GM19328 (cell line): ENCODE measurements at regions not wholly inside any gene's neighbourhood (a gene's known extent, or its start where the extent isn't known, plus 50 kb on each side); places are given as distances from the start of the nearest gene placed in this dataset.
A peak's percentile ranks its signal among the peaks of the same experiment; 100 is the strongest.
"Not testable (repeated sequence)": the region's sequence is repeated elsewhere in the genome, so short reads cannot be mapped to it uniquely, and the experiment has no call there.

Experiments used
- ATAC-seq: cut with Tn5 transposase; IDR thresholded peaks from one replicate; pipeline ENCODE4 v1.9.1; 2021; ENCODE audit warnings: mild to moderate bottlenecking, moderate library complexity; ENCODE audit not compliant: unreplicated experiment

DNA sequence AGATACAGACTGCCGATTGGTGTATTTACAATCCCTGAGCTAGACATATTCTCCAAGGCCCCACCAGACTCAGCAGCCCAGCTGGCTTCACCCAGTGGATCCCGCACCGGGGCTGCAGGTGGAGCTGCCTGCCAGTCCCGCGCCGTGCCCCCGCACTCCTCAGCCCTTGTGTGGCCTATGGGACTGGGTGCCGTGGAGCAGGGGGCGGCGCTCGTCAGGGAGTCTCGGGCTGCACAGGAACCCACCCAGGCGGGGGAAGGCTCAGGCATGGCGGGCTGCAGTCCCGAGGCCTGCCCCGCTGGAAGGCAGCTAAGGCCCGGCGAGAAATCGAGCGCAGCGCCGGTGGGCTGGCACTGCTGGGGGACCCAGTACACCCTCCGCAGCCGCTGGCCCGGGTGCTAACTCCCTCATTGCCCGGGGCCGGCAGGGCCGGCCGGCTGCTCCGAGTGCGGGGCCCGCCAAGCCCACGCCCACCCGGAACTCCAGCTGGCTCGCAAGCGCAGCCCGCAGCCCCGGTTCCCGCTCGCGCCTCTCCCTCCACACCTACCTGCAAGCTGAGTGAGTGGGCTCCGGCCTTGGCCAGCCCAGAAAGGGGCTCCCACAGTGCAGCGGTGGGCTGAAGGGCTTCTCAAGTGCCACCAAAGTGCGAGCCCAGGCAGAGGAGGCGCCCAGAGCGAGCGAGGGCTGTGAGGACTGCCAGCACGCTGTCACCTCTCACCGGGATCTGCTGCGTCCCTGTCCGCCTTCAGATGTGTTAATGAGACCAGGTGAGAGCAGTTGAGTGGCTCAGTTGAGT, 137.8 kb upstream of the LCORL start:
- ATAC-seq = not testable (repeated sequence)

DNA sequence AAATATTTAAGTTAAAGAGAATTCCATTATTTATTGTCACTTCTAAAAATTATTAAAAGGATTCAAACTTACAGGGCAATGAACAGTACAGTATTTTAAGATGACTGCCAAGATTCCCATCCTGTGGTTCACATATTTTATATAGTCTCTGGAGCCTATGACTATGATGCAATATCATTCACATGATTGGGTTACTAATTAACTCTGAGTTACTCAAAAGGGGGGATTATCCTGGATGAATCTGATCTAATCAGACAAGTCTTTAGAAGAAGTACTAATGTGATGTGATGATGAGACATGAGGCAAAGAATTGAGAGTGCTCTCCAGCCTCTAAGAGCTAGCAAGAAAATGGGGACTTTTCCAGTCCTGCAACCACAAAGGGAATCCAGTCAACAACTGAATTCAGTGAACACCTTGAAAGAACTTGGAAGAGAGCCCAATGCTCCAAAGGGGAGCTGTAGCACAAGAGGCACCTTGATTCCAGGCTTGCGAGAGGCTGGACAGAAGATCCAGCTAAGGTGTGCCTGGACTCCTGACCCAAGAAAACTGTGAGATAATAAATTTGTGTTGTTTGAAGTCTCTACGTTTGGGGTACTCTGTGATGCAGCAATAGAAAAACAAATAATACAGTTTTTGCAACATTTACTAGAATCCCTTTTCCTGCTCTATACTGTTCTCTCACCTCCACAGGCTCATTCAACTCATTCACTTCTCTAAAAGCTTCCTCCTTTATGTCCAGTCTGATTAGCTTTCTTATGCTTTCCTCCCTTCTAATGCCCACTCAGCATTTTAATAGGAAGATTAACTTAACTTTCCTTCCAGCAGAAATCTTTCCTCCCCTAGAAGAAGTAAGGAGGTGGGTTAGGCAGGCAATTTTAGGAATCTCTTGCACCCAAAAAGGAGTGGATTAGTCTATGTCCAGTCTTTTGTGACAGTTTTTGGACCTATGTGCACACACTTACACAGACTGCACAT, 133.8 kb upstream of the LCORL start:
- no peak for ATAC-seq

DNA sequence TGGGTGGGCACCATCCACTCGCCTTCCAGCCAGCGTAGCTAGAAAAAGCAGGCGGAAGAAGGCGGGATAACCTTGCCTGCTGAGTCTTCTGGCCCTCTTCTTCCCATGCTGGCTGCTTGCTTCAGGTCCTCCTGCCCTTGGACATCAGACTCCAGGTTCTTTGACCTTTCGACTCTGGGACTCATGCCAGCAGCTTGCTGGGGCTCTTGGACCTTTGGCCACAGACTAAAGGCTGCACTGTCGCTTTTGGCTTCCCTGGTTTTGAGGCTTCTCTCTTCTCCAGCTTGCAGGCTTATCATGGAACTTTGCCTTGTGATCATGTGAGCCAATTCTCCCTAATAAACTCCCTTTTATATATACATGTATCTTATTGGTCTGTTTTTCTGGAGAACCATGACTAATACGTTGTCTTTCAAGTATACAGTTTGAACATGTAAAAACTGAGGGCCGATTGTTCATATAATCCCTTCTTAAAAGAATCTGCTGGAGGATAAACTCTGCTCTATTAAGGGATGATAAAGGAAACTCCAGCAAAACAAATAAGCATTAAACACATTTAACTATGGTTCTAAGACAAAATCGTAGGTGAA, 116.6 kb upstream of the LCORL start:
- no peak for ATAC-seq

DNA sequence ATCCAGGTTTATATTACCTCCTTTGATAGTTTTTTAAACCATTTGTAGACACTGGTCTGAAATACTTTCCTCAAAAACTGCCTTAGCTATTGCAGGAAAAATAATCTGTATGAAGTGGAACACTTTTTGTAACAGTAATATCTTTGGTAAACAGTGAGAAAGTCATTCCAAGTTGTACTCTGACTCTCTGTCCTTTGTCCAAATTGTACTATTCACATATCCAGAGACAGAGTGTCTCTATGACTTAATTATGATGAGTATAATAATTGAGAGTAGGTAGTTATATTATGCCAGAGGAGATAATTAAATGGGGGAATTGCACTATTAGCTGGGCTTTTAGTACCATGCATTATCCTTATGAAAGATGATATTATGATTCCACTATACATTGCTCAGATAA, 112.6 kb upstream of the LCORL start:
- ATAC-seq = no peak

DNA sequence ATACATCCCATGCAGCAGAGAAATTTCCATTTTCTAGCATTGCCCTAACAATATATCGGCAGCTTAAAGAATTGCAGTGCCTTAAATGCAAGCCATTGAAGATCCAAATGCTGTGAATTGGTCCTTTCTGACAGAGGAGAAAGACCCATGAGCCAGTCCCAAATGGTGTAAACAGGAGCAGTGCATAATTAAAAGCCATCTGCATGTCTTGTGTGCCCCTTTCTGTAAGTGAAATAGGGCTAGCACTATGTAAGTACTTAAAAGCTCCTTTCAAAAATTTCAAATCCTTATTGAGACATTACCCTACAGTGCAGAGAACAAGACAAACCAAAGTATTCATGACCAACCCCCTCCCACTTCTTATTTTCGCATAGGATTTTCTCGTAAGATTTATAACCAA, 108.7 kb upstream of the LCORL start:
- ATAC-seq = no peak

DNA sequence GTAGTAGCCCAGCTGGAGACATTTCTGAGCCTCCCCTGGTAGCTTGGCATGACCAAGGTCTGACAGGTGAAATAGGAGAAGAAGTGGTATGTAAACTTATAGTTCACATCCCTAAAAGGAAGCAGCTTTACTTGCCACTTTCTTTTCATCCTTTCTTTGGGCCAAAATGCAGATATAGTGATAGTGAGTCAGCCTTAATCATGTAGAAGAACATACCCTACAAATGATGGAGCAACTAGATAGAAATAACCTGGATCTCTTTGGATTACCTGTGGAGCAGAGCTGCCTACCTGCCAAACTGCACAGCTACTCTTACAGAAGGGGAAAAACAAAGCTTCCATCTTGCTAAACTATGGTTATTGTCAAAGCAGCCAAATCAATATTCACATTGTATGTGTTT, 106.7 kb upstream of the LCORL start:
- ATAC-seq = no peak

DNA sequence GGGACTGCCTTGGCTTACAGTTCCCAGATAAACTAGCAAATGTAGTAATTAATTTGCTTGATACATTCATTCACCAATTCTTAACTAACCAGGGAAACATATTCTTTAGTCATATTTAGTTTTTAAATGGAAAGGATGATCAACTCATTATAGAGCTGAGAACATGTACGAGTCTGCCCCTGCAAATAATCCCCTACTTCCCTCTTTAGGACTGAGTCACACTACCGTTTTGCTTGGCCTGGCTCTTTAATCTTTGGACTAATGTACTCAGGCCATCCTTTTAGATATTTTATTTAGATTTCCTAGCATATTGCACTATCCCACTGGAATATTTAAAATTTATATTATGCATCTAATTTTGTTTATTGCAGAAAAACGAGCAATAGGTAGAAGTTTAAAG, 105.5 kb upstream of the LCORL start:
- ATAC-seq = no peak

DNA sequence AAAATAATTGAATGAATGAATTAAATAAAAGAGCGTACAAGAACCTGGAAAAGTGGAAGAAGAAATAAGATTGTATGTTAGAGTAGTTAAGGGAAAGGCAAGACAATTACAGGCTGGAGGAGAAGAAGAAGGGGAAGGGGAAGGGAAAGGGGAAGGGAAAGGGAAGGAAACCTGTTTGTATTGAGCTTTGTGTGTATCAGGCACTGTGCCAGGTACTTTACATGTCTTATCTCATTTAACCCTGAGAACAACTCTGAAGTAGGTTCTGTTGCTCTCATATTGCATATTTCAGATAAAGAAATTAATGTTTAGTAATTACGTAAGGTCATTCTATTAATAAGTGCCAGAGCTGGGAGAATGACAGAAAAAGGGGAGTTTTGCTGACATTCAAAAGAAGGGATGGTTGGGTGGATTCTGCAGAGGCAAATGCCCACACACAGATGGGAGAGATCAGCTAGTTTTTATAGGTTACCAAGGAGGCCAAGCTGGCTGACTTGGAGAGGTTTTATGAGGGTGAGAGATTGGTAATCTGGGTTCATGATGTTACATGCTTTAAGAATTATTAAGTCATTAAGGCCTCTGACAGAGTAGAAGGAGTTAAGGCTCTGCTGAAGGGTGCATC, 92.3 kb upstream of the LCORL start:
- no peak for ATAC-seq

DNA sequence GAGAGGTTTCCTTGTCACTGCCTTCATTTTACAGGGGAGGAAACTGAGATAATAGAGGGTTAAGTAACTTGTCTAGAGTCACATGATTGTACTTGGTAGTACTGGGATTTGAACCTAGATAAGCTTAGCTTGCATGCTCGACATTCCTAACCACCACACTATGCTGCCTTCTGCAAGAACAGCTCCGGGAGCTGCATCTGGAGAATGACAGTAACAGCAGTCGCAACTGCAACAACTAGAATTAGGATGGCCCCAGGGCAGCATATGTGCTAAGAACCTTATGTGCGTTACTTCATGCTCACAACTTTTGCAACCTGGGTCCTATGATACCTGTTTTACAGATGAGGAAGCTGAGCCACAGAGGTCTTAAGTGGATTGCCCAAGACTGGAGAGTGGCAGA, 89.5 kb upstream of the LCORL start:
- ATAC-seq = no peak

DNA sequence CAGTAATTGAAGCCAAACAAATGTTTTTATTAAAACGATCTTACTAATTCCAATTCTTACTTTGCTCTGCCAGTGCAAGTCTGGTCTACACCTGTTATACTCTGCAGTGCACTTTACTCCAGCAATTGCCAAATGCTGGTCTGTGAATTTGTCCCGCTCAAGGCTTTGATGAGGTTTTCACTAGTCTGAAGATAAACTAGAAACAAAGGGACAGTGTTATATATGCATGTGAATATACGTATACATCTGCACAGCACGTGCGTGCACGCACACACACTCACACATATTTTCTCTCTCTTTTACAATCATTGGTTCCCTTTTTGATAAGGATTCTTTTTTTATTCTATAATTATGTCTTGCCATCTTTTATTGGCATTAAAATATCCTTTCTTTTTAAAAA, 88.5 kb upstream of the LCORL start:
- no peak for ATAC-seq

DNA sequence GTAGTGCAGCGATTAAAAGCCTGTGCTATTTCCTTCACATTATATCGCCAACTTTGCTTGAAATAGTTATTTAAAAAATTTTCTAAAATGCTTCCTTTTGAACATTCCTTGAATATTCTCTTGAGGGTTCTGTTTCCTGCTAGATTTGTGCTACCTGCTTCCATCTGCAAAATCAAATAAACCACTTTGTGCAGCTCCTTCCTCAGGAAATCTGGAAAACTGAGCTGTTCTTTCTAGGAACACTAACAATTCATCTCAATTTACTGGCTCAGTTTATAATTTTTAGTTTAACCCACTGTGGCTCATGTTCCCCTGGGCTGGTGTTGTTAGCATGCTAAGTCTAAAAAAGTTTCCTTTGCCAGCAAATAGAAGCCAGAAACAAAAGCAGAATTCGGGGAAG, 88.1 kb upstream of the LCORL start:
- ATAC-seq = no peak

DNA sequence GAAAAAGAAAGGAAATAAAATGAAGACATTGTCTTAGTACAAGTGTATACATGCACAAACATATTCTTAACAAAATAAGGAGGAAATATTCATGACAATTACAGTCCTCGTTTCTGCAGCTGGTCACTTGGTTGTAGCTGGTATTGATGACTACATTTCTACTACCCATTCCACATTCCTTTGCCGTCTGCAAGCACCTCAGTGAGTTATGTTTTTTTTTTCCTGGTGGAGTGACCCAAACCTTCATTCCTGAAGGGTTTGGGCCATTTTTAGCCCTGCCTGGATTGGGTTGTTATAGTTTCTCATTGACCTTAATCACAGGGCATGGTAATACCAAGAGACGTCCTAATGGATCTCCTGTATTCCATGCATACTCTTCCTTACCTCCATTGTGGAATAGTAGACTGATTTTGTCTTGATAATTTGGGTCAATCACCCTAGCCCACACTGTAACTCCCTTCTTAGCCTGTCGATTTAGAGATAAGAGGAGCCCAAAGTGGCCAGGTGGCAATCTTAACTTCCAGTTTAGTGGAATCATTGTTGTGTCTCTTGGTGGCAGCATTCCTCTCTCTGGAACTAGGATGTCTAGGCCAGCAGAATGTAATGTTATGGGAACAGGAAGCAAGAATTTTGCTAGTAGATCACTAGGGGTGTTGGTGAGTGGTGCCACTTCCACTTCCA, 86.4 kb upstream of the LCORL start:
- not testable (repeated sequence) for ATAC-seq

DNA sequence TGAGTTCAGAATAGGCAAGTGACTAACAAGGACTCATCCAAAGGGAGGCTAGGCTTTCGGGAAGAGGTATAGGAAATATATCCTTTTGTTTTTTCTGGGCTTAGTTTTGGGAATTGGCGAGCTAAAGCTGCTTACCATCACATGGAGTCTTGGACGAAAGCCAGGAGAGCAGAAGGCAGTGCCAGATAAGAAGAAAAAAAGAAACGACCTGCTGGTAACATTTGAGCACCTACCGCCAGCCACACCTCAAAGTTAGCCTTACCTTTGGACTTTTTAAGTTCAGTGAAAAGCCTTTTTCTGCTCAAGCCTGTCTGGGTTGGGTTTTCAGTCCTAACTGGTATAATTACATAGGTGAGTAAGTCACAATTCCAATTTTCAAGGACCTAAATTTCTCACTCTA, 85.1 kb upstream of the LCORL start:
- no peak for ATAC-seq

DNA sequence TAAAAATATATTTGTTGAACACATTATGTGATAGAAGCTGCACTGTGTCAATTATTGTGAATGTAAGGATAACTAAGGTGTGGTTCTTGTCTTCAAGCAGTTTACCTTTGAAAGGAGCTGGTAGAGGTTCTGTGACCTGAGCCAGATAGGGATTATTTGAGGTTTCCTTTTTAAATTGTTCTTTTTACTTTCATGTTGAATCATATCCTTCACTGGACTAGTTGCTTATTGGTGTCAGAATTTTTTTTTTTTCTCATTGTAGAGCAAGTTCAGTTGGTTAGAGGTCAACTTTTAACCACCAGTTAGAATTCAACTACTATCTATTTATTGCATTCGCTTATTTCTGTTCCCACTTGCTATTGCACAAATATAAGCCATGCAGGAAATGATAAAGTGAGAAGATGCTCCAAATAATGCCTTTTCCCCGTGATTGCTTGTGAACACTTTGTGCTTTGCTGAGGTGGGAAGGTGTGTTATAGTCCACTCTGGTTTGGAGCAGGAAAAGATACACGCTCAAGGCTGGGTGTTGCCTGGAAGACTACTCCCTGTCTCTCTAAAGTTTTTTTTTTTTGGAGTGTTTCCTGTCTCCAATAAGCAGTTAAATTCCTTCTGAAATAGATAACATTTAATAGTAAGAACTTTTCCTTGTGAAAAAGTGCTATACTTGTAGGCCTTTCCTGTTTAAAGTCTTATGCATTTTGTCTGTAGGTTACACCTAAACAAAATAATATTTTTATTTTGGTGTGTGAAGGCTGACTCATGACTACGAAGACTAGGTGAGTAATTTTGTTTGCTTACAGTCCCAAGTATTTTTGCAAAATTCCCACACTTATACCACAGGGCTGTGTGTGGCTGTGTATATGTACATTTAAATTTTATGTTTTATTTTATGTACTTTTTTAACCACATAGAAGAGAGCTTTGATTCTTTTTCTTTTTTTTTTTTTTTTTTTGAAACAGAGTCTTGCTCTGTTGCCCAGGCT, 83.8 kb upstream of the LCORL start:
- ATAC-seq = peak; percentile 67

DNA sequence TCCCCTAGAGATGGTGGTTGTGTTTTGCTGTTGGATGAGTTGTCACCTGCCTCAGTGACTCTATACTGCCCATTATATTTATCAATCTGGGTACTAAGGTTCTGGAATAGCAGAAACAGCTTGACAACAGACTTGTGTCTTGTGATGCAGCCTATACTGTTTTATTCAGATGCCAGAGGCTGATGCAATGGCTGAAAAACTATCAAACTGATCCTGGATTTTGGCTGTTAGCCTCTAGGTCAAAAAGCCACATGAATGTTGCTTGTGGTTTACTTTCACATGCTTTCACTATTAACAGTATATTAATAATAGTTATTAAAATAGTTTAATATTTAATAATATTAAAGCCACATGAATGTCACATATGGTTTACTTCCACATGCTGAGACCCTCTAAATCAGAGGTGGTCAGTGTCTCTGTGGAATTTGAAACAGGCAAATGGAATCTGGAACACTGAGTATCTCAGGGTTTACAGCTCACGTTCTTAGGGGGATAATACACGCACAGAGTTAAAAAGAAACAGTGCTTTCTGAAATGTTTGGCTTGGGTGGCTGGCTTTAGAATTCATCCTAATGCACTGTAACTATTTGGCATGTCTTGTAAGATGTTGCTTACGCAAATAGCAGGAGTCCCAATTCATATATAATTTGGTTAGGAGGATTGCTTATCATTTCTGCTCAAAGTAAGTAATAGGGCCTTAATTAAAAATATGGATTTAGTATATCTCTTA, 82.5 kb upstream of the LCORL start:
- ATAC-seq = no peak

DNA sequence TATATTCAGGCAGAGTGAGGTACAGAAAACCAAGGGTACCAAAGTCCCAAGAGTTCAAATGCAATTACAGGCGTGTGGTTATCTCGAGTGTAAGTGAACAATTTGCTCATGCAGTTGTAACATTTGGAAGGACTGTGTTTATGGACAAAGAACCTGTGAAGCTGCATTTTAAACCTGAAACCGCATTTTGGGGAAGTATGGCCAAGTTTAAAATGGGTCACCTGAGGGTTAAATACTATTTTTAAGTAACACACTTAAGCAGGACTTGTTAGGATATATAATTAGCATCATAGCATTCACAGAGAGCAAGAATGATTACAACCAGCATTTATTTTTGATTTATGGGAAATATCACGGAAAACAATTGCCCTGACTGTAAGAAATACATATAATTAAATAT, 79.1 kb upstream of the LCORL start:
- no peak for ATAC-seq

DNA sequence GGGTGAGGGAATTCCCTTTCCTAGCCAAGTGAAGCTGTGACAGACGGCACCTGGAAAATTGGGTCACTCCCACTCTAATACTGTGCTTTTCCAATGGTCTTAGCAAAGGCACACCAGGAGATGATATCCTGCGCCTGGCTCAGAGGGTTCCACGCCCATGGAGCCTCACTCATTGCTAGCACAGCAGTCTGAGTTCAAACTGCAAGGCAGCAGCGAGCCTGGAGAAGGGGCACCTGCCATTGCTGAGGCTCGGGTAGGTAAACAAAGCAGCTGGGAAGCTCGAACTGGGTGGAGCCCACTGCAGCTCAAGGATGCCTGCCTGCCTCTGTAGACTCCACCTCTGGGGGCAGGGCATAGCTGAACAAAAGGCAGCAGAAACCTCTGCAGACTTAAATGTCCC, 68.9 kb upstream of the LCORL start:
- not testable (repeated sequence) for ATAC-seq

DNA sequence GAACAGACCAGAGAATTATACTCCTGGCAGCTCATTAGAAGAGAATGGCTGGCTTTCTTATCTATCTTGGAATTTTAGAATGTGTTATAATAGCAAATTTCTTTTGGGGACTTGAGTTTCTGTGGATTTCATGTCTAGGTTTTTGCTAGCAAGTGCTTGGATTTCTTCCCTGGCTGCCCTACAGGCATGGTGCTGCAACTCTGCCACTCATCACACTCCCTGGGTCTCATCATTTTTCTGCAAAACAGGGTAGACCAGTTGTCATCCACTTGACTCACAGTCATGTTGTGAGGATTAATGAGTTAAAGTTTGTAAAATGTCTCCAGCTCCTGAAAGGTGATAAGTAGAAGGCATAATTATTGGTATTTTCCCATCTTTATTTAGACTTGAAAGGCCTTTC, 60.7 kb upstream of the LCORL start:
- no peak for ATAC-seq

DNA sequence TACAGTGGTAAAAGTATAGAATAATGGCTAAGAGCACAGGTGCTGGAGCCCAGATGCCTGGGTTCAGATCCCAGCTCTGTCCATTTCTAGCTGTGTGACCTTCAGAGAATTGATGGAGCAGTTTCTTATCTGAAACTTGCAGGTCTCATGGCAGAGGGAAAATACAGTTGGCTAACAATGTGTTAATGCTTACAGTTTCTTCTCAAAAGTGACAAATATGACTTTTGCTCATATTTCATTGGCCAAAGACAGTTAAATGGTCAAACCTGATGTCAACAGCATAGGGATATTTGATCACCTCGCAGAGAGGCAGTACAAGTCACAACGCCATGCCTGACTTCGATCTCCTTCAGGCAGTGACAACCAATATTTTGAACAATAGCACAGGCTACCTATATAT, 60.2 kb upstream of the LCORL start:
- no peak for ATAC-seq
